Skeletal muscle tissue (tissue), 3 donors: ENCODE measurements at regions not wholly inside any gene's neighbourhood (a gene's known extent, or its start where the extent isn't known, plus 50 kb on each side); places are given as distances from the start of the nearest gene placed in this dataset.

Source experiments
- H3K27ac ChIP-seq: one replicate; pipeline ENCODE4 v1.7.0; 2013; ENCODE audit warnings: mild to moderate bottlenecking, low read depth, low read length, inconsistent platforms
- H3K27me3 ChIP-seq, 3 donors: one replicate each; pipeline ENCODE4 v1.7.0; 2013; ENCODE audit warnings: low read length in 3 of 3; ENCODE audit not compliant: control insufficient read depth in 3 of 3, insufficient read depth in 3 of 3
- H3K36me3 ChIP-seq, 3 donors: one replicate each; pipeline ENCODE4 v1.7.0; 2013; ENCODE audit warnings: low read length in 3 of 3; ENCODE audit not compliant: control insufficient read depth in 3 of 3, insufficient read depth in 3 of 3
- H3K4me1 ChIP-seq, 3 donors: one replicate each; pipeline ENCODE4 v1.7.0; 2013; ENCODE audit warnings: low read length in 3 of 3, mild to moderate bottlenecking in 3 of 3; ENCODE audit not compliant: control insufficient read depth in 3 of 3, insufficient read depth in 3 of 3
- H3K4me3 ChIP-seq, 3 donors: one replicate each; pipeline ENCODE4 v1.7.0; 2013; ENCODE audit warnings: low read length in 3 of 3
- H3K9ac ChIP-seq, 3 donors: one replicate each; pipeline ENCODE4 v1.7.0; 2013; ENCODE audit warnings: low read length in 3 of 3, mild to moderate bottlenecking in 3 of 3, moderate library complexity in 2 of 3, low read depth in 1 of 3
- H3K9me3 ChIP-seq, 3 donors: one replicate each; pipeline ENCODE4 v1.7.0; 2013; ENCODE audit warnings: low read length in 3 of 3; ENCODE audit not compliant: control insufficient read depth in 3 of 3
- donor health status: Osteomylitis.

DNA sequence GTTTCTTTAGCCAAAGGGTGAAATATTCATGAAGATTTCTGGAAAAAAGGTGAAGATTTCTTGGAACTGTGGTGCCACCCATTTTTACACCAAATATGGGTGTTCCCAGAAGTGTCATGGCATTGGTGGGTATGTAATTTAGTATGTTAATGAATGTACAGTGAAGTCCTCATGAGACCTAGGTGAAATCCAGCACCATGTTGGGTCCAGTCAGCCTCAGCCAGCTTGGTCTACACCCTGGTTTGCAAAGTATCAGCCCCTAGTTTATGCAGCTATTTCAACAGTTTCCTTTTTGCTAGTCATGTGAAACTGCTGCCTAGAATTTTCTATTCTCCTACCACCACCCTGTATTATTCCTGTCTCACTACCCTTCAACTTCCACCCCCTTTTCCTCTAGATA lies 63.1 kb upstream of the CXADR start:
- Histone ChIP-seq H3K36me3 (no peaks in the 10 kb centered on the region), H3K4me3 (no peak overlapping the region), H3K27ac (no peak overlapping the region)

GRCh38 chr21:17451364-17451891 lies 61.4 kb upstream of the CXADR start:
- no peak overlapping the region for H3K9ac ChIP-seq
- no peaks in the 10 kb centered on the region for H3K27me3 ChIP-seq
- no peaks in the 10 kb centered on the region for H3K9me3 ChIP-seq
- H3K27ac ChIP-seq, result no peak overlapping the region
- H3K4me3 ChIP-seq, result no peak overlapping the region
- no peaks in the 10 kb centered on the region for H3K36me3 ChIP-seq
- no peaks in the 10 kb centered on the region for H3K4me1 ChIP-seq

More for the DNA sequence above, 63.1 kb upstream of the CXADR start:
- no peak overlapping the region for H3K9ac ChIP-seq
- no peaks in the 10 kb centered on the region for H3K4me1 ChIP-seq
- H3K9me3 ChIP-seq, result no peaks in the 10 kb centered on the region
- no peaks in the 10 kb centered on the region for H3K27me3 ChIP-seq

GRCh38 chr21:17454315-17455027 lies 58.4 kb upstream of the CXADR start:
- Histone ChIP-seq H3K27me3 (no peaks in the 10 kb centered on the region), H3K4me3 (no peak overlapping the region), H3K36me3 (no peaks in the 10 kb centered on the region), H3K9ac (no peak overlapping the region), H3K27ac (no peak overlapping the region), H3K9me3 (no peaks in the 10 kb centered on the region), H3K4me1 (no peaks in the 10 kb centered on the region)

DNA sequence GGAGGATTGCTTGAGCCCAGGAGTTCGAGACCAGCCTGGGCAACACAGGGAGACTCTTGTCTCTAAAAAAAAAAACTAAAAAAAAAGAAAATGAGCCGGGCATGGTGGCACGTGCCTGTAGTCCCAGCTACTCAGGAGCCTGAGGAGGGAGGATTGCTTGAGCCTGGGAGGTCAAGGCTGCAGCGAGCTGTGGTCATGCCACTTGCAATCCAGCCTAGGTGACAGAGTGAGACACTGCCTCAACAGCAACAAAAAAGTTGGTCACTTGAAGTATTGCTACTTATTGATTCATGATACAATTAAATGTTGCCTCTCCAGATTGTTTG lies 57.9 kb upstream of the CXADR start:
- no peak overlapping the region for H3K9ac ChIP-seq
- H3K4me1 ChIP-seq, result no peaks in the 10 kb centered on the region
- no peaks in the 10 kb centered on the region for H3K27me3 ChIP-seq
- H3K4me3 ChIP-seq, result no peak overlapping the region
- no peaks in the 10 kb centered on the region for H3K36me3 ChIP-seq
- H3K9me3 ChIP-seq, result no peaks in the 10 kb centered on the region
- H3K27ac ChIP-seq, result no peak overlapping the region

DNA sequence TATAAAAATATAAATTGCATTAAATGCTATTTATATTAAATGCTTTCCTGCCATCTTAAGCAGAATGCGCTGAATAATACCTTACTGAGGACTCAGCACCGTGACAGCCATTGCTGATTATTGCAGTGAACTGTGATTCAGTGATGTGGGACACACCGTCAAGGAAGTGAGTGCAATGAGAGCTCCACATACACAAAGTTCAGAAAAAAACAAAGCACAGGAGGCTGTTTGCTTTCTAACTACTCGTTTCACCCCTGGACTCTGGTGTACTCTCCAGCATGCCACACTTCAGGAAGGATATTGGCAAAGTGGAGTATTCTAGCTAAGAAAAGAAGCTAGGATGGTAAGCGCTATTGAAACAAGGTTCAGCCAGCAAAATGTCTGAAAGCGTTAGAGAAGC lies 57.4 kb upstream of the CXADR start:
- no peaks in the 10 kb centered on the region for H3K9me3 ChIP-seq
- no peak overlapping the region for H3K4me3 ChIP-seq
- no peak overlapping the region for H3K27ac ChIP-seq
- no peaks in the 10 kb centered on the region for H3K27me3 ChIP-seq
- no peaks in the 10 kb centered on the region for H3K4me1 ChIP-seq
- no peak overlapping the region for H3K9ac ChIP-seq
- H3K36me3 ChIP-seq, result no peaks in the 10 kb centered on the region

DNA sequence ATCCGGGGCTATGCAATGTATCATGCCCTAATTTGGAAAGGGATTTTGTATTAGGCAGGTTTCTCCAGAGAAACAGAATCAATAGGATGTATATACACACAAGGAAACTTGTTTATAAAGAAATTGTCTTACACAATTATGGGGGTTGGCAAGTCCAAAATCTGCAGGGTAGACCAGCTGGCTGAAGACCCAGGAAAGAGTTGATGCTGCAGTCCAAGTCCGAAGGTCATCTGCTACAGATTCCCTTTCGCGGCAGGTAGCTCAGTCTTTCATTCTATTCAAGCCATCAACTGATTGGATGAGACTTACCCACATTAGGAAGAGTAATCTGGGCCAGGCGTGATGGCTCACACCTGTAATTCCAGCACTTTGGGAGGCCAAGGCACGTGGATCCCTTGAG lies 54.6 kb upstream of the CXADR start:
- H3K4me1 ChIP-seq, result peaks cover 0 to 3% (median 0%) of the 10 kb centered on the region in 3 donors
- no peaks in the 10 kb centered on the region for H3K27me3 ChIP-seq
- no peak overlapping the region for H3K27ac ChIP-seq
- no peaks in the 10 kb centered on the region for H3K36me3 ChIP-seq
- no peak overlapping the region for H3K4me3 ChIP-seq
- no peaks in the 10 kb centered on the region for H3K9me3 ChIP-seq
- no peak overlapping the region for H3K9ac ChIP-seq

GRCh38 chr21:17460094-17460493 lies 52.7 kb upstream of the CXADR start:
- Histone ChIP-seq H3K9me3 (no peaks in the 10 kb centered on the region), H3K4me3 (no peak overlapping the region), H3K27ac (no peak overlapping the region), H3K36me3 (no peaks in the 10 kb centered on the region), H3K4me1 (peaks cover 0 to 3% (median 0%) of the 10 kb centered on the region in 3 donors), H3K9ac (no peak overlapping the region), H3K27me3 (no peaks in the 10 kb centered on the region)

- H3K36me3 ChIP-seq, result no peaks in the 10 kb centered on the region
- H3K9me3 ChIP-seq, result no peaks in the 10 kb centered on the region
- H3K27me3 ChIP-seq, result no peaks in the 10 kb centered on the region
- H3K9ac ChIP-seq, result no peak overlapping the region
- peak overlapping the region; percentile 7 for H3K27ac ChIP-seq
- H3K4me1 ChIP-seq, result peaks cover 0 to 3% (median 0%) of the 10 kb centered on the region in 3 donors
- no peak overlapping the region for H3K4me3 ChIP-seq
These were observed 51.8 kb upstream of the CXADR start for GRCh38 chr21:17461014-17461413.

DNA sequence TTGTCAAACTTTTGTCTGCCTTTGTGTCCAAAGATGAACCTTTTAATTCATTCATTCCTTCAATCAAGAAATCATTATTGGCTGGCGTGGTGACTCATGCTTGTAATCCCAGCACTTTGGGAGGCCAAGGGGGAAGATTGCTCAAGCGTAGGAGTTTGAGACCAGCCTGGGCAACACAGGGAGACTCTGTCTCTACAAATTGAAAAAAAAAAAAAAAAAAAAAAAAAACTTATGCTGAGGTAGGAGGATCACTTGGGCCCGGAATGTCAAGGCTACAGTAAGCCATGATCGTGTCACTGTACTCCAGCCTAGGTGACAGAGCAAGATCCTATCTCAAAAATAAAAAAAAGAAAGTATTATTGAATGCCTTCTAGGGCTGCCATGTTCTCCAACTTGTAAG lies 51.3 kb upstream of the CXADR start:
- H3K9me3 ChIP-seq, result no peaks in the 10 kb centered on the region
- no peak overlapping the region for H3K4me3 ChIP-seq
- no peaks in the 10 kb centered on the region for H3K27me3 ChIP-seq
- H3K9ac ChIP-seq, result no peak overlapping the region
- H3K36me3 ChIP-seq, result no peaks in the 10 kb centered on the region
- peaks cover 0 to 3% (median 0%) of the 10 kb centered on the region in 3 donors for H3K4me1 ChIP-seq
- peak overlapping the region; percentile 7 for H3K27ac ChIP-seq

DNA sequence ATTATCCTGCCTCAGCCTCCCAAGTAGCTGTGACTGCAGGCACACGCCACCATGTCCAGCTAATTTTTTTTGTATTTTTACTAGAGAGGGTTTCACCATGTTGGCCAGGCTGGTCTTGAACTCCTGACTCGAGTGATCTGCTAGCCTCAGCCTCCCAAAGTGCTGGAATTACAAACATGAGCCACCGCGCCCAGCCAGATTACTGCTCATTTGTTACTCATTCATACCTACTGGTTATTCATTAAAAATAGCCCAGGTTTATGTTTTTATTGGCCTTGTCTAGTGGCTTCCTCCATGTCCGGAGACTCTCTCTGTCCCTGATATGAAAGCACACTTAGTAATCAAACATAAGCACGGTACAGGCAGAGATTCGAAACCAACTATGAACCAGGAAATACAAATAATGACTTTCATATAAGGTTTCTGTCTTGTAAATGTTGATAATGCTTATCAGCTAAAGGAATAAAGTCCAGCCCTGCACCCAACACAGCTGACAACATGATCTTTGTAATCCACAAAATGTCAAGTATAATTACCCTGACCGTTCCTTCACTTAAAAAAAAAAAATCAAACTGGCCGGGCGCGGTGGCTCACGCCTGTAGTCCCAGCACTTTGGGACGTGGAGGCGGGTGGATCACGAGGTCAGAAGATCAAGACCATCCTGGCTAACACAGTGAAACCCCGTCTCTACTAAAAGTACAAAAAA lies 50.4 kb upstream of the CXADR start:
- Histone ChIP-seq H3K4me1 (peaks cover 0 to 3% (median 0%) of the 10 kb centered on the region in 3 donors), H3K27ac (no peak overlapping the region), H3K9me3 (no peaks in the 10 kb centered on the region), H3K9ac (no peak overlapping the region), H3K4me3 (no peak overlapping the region), H3K27me3 (no peaks in the 10 kb centered on the region), H3K36me3 (no peaks in the 10 kb centered on the region)
